Activated naive CD8-positive, alpha-beta T cell treated with anti-CD3 and anti-CD28 coated beads, Interleukin-2, amount 50 U/mL, for 24 hours (primary cell): ENCODE measurements at regions not wholly inside any gene's neighbourhood (a gene's known extent, or its start where the extent isn't known, plus 50 kb on each side); places are given as distances from the start of the nearest gene placed in this dataset.

Experiments
- ATAC-seq: fragments of 150-1000 bp; cut with Tn5 transposase; one replicate; pipeline ENCODE4 v1.10.0; 2021
- DNase-seq: peaks from one replicate; pipeline ENCODE4 v3.0.0; 2021
- H3K27ac Mint-ChIP-seq: one replicate; pipeline ENCODE4 v1.8.0; 2021; ENCODE audit warnings: mild to moderate bottlenecking, mixed read lengths
- H3K27me3 Mint-ChIP-seq: one replicate; pipeline ENCODE4 v1.8.0; 2021; ENCODE audit warnings: mixed read lengths
- H3K36me3 Mint-ChIP-seq: one replicate; pipeline ENCODE4 v1.8.0; 2021; ENCODE audit warnings: low read depth, mixed read lengths
- H3K4me1 Mint-ChIP-seq: one replicate; pipeline ENCODE4 v1.8.0; 2021; ENCODE audit warnings: mixed read lengths
- H3K4me3 Mint-ChIP-seq: one replicate; pipeline ENCODE4 v1.8.0; 2021; ENCODE audit warnings: mild to moderate bottlenecking, moderate library complexity, mixed read lengths
- H3K9me3 Mint-ChIP-seq: one replicate; pipeline ENCODE4 v1.8.0; 2021; ENCODE audit warnings: mixed read lengths

DNA sequence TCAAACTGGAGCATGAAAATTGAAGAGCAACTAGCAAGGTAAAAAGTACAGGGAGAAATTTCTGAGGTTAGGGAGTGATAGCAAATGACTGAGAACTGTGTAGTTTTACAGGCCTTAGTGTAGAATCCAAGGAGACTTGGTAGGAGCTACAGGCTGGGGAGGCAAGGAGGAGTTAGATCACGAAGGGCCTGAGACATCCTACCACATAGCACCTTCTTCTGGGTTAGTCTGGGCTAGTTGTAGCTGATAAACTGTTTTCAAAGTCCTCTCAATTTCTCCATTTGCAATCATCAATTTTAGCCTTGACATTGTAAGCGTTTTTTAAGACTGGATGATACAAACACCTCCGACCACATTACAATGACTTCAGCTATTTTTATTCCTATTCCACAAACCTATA lies 209.7 kb downstream of the TMEM200A start:
- no peak for DNase-seq
- H3K27me3 Mint-ChIP-seq, result peaks cover 2% of the 10 kb centered on the region
- H3K4me1 Mint-ChIP-seq, result peaks cover 31% of the 10 kb centered on the region
- H3K27ac Mint-ChIP-seq, result peak overlapping the region; percentile 73
- peak overlapping the region; percentile 56 for H3K4me3 Mint-ChIP-seq
- H3K36me3 Mint-ChIP-seq, result no peaks in the 10 kb centered on the region
- no peaks in the 10 kb centered on the region for H3K9me3 Mint-ChIP-seq
- peak; percentile 14 for ATAC-seq

DNA sequence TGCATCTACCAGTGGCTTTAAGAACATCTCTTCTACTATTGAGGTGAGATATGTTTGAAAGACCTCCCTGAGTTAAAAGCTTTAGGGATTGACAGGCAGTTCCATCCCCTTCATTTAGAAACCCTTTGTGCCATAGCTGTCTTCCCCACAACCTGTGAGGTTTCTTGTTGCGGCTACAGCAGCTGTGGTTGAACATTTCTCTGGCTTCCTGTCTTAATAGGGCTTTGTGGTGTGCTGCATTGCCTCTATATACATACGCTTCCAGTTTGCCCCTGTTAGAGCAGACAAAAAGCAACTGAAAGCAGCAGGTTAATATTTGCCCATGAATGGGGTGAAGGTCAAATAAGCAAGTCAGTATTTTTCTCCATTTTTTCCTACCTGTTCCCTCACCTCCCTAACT lies 210.2 kb downstream of the TMEM200A start:
- peak; percentile 98 for ATAC-seq
- Mint-ChIP-seq H3K27ac (peak overlapping the region; percentile 73), H3K36me3 (no peaks in the 10 kb centered on the region), H3K9me3 (no peaks in the 10 kb centered on the region), H3K4me1 (peaks cover 31% of the 10 kb centered on the region), H3K27me3 (peaks cover 2% of the 10 kb centered on the region), H3K4me3 (peak overlapping the region; percentile 56)
- DNase-seq, result peak; percentile 46

DNA sequence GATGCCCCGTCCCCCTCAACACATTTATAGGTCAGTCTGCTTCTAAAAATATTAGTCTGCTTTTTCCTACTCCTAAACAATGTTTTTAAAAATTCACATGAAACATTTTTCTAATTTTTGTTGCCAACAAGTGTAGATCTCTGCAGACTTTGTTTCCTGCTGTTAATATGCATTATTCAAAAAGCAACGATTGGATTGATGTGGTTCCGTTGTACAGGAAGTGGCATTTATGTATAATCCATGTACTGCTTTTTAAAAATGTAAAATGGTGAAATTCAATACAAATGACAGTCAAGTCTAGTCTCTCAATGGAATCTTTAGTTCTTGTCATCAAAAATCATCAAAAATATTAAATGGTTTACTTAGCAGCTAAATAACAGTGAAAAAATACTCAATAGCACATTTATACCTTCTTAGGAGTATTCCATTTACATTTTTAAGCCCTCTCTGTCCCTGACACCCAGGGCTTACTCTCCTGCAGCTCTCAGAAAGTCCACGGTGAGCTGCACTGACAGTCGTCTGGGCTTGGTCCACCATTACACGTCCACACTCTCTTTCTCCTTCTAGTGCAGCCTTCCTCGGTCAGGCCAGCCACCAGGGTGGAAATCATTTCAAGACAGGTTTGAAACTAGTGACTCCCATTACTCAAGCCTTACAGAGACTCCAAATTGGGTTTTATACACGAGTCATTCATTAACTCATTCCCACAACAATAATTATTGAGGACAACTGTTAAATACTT lies 211.5 kb downstream of the TMEM200A start:
- Mint-ChIP-seq H3K27ac (no peak overlapping the region), H3K27me3 (peaks cover 2% of the 10 kb centered on the region), H3K9me3 (no peaks in the 10 kb centered on the region), H3K4me1 (peaks cover 31% of the 10 kb centered on the region), H3K36me3 (no peaks in the 10 kb centered on the region), H3K4me3 (peak overlapping the region; percentile 15)
- no peak for DNase-seq
- no peak for ATAC-seq

DNA sequence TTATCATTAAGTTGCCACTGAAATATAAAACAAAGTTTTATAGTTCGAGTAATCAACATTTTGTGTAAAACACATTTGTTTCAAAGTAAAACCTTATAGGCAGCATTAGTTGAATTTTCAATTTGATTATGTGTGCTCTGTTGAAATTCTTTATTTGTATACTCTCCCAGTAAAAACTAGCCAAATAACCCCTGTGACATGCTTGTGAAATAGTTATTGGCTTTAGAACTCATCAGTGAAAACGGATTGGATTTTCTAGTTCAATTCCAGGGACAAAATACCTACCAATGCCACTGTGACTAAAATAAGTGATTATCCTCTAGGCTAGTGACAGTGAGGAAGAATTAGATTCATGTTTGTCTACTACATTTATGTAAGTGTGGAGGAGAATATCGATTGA lies 212.9 kb downstream of the TMEM200A start:
- no peaks in the 10 kb centered on the region for H3K36me3 Mint-ChIP-seq
- H3K27ac Mint-ChIP-seq, result no peak overlapping the region
- no peak overlapping the region for H3K4me3 Mint-ChIP-seq
- peaks cover 2% of the 10 kb centered on the region for H3K27me3 Mint-ChIP-seq
- DNase-seq (no peak), ATAC-seq (no peak)
- H3K4me1 Mint-ChIP-seq, result peaks cover 31% of the 10 kb centered on the region
- no peaks in the 10 kb centered on the region for H3K9me3 Mint-ChIP-seq

DNA sequence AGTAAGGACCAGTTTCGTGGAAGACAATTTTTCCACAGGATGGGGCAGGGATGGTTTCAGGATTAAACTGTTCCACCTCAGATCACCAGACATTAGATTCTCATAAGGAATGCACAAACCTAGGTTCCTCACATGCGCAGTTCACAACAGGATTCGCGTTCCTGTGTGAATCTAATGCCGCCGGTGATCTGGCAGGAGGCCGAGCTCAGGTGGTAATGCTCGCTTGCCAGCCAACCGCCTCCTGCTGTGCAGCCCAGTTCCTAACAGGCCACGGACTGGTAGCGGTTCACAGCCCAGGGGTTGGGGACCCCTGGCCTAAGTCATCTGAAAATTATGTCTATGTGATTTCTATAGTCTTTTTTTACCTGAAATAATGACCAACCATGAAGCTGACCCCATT lies 217.5 kb downstream of the TMEM200A start:
- no peak for ATAC-seq

DNA sequence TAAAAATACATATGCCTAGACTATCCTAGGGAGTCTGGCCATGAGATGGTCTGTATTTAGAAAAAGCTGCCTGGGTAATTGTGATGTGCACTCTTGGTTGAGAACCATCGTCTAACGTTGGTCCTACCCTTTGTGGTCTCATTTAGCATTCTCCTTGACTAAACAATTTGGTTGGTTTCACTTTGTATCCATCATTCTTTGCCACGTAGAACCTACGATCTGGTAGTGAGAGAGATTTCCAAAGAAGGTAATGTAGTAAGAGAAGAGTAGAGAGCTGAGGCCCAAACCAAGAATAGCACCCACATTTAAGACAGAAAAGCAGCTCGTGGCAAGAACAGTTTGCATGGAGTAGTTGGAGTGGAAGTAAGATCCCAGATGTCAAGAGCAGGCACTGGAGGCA lies 219.8 kb downstream of the TMEM200A start:
- ATAC-seq (no peak), DNase-seq (no peak)
- Mint-ChIP-seq H3K4me1 (peaks cover 7% of the 10 kb centered on the region), H3K27me3 (no peaks in the 10 kb centered on the region), H3K27ac (no peak overlapping the region), H3K36me3 (no peaks in the 10 kb centered on the region), H3K4me3 (no peak overlapping the region), H3K9me3 (no peaks in the 10 kb centered on the region)

More for the DNA sequence above, 217.5 kb downstream of the TMEM200A start:
- Mint-ChIP-seq H3K27ac (no peak overlapping the region), H3K4me1 (peaks cover 7% of the 10 kb centered on the region), H3K27me3 (peaks cover 2% of the 10 kb centered on the region), H3K4me3 (no peak overlapping the region), H3K9me3 (no peaks in the 10 kb centered on the region), H3K36me3 (no peaks in the 10 kb centered on the region)
- no peak for DNase-seq

DNA sequence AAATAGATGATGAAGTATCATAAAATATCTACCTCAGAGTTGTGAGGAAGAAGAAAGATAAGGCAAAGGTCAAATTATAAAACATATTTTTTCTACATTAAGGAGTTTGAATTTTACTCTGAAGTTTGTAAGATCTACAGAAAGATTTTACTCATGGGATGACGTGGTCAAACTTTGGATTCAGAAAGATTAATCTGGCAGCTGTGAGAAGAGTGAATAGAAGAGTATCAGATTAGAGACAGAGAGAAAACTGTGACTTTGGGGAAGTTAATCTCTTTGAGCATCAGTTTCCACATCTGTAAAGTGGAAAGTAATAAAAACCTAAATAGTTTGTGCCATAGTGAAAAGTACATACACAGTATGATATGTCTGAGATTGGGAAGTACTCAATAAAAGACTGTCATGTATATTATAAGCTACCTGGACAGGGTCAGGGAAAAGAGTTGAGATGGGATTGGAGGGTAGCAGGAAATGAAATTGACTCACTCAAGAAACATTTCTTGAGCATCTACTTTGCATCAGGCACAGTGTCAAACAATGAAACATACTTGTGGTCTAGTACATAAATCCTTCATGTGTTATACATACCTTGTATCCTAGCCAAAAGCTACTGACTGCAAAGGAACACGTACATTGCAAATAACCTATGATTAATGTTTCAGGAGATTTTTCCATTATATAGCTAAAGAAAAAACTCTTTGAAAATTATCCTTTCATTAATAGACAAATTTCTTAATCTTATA lies 222.1 kb downstream of the TMEM200A start:
- Mint-ChIP-seq H3K36me3 (no peaks in the 10 kb centered on the region), H3K4me1 (peaks cover 12% of the 10 kb centered on the region), H3K9me3 (peaks cover 13% of the 10 kb centered on the region), H3K27me3 (no peaks in the 10 kb centered on the region), H3K4me3 (no peak overlapping the region), H3K27ac (no peak overlapping the region)
- ATAC-seq (no peak), DNase-seq (no peak)

DNA sequence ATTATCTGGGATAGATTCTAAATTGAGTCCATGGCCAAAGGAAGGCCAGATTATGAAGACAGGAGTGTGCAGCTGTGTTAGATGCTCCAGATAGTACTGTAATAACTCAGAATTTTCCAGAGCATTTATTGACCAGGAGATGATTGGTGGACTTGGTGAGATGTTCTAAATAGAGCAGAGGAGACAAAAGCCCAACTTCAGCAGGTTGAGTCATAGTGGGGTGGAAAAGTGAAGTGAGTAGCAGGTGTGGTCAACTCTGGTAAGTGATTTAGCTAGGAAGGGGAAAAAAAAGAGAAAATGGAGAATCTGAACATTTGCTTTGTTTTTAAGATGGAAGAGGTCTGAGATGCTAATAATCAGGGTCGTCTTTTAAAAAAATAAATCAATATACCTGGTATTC lies 227.4 kb downstream of the TMEM200A start:
- H3K27ac Mint-ChIP-seq, result peak overlapping the region; percentile 5
- no peaks in the 10 kb centered on the region for H3K36me3 Mint-ChIP-seq
- H3K4me3 Mint-ChIP-seq, result no peak overlapping the region
- peaks cover 13% of the 10 kb centered on the region for H3K9me3 Mint-ChIP-seq
- DNase-seq (no peak), ATAC-seq (peak; percentile 57)
- no peaks in the 10 kb centered on the region for H3K27me3 Mint-ChIP-seq
- H3K4me1 Mint-ChIP-seq, result peaks cover 13% of the 10 kb centered on the region

DNA sequence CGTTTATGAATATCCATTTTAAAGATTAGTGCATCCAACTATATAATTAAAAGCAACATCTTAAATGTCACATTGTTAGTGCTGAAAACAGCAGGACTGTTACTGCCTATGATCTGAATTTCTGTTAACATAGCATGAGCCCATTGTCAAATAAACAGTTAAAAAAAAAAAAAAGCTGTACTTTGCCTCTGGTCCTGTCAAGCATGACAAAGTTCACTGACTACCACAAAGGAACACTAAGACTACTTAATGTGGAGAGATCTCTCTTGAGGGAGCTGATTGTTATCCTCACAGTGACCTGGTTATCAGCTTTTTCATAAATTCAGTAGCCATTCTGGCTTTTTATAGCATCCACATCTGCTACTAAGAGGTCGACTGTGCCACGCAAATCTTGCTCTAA lies 228.1 kb downstream of the TMEM200A start:
- Mint-ChIP-seq H3K9me3 (peaks cover 13% of the 10 kb centered on the region), H3K27me3 (no peaks in the 10 kb centered on the region), H3K27ac (no peak overlapping the region), H3K36me3 (no peaks in the 10 kb centered on the region), H3K4me3 (no peak overlapping the region), H3K4me1 (peaks cover 13% of the 10 kb centered on the region)
- DNase-seq, result no peak
- ATAC-seq, result no peak

DNA sequence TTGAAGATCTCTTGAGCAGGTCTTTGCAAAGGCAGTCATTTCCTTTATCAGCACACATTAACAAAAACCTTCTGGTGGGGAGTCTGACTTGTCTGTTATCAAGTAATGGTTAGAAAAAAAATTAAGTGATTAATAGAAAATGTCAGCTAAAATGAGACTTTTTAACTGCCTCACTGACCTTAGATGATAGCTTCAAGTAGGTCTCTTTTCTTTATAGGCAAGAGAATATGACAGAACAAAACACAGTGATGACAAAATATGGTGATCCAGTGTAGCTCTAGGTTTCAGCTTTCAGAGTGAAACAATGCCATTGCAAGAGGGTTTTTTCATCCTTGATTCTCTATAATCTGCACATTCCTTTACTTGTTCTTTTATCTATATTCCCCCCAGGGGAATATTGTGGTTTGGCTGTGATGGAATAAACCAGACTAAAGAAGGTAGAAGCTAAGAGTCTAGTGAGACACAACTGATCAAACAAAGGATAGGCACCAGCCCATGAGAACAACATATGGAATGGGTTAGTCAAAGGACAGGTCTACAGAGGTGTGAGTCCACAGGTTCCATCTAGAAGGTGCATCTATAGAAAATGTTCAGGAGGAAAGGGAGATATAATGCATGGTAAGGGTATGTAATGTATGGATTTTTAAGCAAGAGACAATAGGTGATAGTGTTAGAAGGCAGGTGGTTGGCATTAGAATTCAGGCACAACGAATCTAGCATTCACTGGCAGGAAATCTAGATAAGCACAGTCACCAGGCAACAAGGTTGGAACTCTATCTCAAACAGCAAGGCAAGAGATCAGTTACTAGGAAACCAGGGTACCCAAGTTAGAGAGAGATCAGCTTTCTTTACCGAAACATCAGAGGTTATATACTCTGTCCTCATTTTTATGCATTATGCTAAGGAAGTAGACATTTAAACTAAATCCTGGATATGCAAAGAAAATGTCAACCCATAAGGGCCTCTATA lies 228.9 kb upstream of the SMLR1 start:
- no peak for DNase-seq
- H3K27me3 Mint-ChIP-seq, result no peaks in the 10 kb centered on the region
- H3K27ac Mint-ChIP-seq, result no peak overlapping the region
- H3K4me3 Mint-ChIP-seq, result no peak overlapping the region
- H3K36me3 Mint-ChIP-seq, result no peaks in the 10 kb centered on the region
- no peak for ATAC-seq
- peaks cover 12% of the 10 kb centered on the region for H3K9me3 Mint-ChIP-seq
- peaks cover 27% of the 10 kb centered on the region for H3K4me1 Mint-ChIP-seq

DNA sequence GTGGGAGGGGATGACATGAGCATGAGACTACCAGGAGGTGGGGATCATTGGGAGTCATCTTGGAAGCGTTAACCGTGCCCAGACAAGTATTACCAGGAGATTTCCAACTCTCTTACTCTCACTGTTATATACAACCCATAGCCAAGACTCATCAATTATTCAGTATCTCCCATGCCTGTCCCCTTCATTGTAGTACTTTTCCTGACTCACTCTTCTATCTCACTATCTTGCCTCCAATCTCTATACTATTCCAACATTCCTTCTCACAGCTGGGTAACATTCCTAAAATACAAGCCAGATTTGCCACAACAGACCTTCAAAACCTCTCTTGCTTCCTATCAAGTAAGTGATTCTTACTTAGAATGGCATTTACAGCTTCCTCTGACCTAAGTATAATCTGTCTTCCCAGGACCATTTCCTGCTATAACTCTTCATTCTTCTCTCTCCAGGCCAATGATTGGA lies 226.3 kb upstream of the SMLR1 start:
- no peak for ATAC-seq
- H3K27me3 Mint-ChIP-seq, result no peaks in the 10 kb centered on the region
- peaks cover 38% of the 10 kb centered on the region for H3K4me1 Mint-ChIP-seq
- DNase-seq, result no peak
- H3K27ac Mint-ChIP-seq, result no peak overlapping the region
- no peaks in the 10 kb centered on the region for H3K36me3 Mint-ChIP-seq
- peaks cover 12% of the 10 kb centered on the region for H3K9me3 Mint-ChIP-seq
- no peak overlapping the region for H3K4me3 Mint-ChIP-seq

DNA sequence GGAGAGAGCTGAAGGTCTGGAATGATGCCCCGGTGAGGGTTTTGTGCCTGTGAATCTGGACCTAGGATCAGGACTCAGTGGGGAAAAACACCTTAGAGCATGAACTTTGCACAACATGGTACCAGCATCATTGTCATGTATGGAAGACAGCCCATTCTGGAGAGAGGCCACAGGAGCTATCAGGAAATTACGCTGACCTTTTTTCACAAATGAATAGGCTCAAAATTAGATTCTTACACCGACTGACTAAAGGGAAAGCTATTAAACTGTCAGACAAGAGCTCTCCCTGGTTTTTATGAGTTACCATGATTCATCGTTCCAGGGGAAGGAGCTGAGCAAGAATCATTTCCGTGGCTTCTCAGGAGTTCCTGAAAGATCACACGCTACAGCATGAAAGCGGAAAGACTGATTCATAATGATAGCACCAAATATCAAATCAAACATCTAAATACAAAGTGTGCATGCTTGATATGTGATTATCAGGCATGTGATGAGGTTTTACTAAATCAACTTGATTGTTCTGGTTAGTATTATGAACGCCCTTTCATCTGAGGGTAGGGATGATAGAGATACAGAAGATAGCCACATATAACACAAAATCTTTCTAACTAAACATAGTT lies 224.9 kb upstream of the SMLR1 start:
- Mint-ChIP-seq H3K4me1 (peaks cover 38% of the 10 kb centered on the region), H3K9me3 (peaks cover 12% of the 10 kb centered on the region), H3K36me3 (no peaks in the 10 kb centered on the region), H3K4me3 (peak overlapping the region; percentile 19), H3K27ac (peak overlapping the region; percentile 81), H3K27me3 (no peaks in the 10 kb centered on the region)
- DNase-seq (no peak), ATAC-seq (peak; percentile 96)

DNA sequence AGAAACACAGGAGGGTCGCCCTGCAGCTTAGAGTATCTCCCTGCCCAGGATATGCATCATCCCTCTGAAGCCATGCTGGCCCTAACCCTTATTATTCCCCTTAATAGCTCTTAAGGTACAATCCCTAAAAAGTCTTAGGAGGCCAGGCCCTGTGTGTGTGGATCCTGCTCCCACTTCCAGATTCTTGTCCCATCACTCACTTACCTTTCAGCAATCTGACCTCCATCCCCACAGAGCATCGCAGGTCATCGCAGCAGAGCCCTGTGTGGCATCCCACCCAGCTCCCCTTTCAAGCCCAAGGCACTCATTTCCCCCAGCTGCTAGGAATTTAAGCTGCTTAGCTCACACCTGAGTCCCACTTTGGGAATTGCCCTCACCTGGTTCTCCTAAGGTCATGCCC lies 223.8 kb upstream of the SMLR1 start:
- peaks cover 16% of the 10 kb centered on the region for H3K9me3 Mint-ChIP-seq
- no peaks in the 10 kb centered on the region for H3K36me3 Mint-ChIP-seq
- H3K27me3 Mint-ChIP-seq, result no peaks in the 10 kb centered on the region
- no peak for ATAC-seq
- peaks cover 40% of the 10 kb centered on the region for H3K4me1 Mint-ChIP-seq
- no peak overlapping the region for H3K4me3 Mint-ChIP-seq
- no peak overlapping the region for H3K27ac Mint-ChIP-seq
- DNase-seq, result no peak

DNA sequence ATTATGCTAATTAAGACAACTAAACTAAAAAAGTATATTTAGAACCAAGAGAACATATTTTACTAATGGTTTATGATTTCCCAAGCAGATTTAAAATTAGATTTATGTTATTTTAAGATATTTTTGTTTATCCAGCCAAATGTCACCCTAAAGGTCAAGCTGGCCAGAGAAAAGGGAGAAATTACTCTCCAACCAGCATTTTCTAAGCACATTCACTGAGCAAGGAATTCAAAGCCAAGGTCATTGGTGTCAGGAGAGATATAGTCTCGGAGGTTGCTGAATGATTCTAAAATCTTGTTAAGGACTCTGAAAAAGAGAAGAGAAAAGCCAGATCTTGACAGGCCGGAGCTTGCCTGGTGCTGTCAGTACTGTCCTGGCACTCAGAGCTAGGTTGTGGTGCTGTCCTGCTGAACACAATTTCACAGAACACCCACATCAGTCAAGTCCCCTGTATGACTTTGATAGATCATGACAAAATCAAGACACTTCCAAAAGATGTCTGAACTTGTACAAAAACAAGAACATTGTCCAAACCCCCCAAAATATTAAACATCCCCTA lies 222.3 kb upstream of the SMLR1 start:
- no peak overlapping the region for H3K4me3 Mint-ChIP-seq
- H3K9me3 Mint-ChIP-seq, result peaks cover 13% of the 10 kb centered on the region
- peak overlapping the region; percentile 7 for H3K27ac Mint-ChIP-seq
- H3K27me3 Mint-ChIP-seq, result no peaks in the 10 kb centered on the region
- H3K36me3 Mint-ChIP-seq, result no peaks in the 10 kb centered on the region
- no peak for DNase-seq
- peaks cover 40% of the 10 kb centered on the region for H3K4me1 Mint-ChIP-seq
- no peak for ATAC-seq
